ENCODE measurements at regions not wholly inside any gene's neighbourhood (a gene's known extent, or its start where the extent isn't known, plus 50 kb on each side); places are given as distances from the start of the nearest gene placed in this dataset.

DNA sequence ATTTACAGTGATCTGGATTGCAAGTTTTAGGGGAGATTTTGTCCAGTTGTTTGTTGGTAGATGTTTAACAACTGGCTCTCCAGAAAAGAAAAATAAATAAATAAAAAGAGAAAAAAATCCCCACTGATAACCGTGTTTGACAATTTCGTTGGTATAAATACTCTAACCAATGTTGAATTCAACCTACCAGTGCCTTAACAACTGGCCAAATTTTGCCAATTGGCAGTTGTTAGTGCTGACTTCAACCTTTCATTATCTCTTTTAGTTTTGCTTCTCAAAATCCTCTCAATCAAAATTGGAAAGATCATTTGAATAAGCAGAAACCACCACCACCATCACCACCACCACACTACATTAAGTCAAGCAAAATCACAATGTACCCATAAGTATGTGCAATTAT, 490.3 kb downstream of the PIK3C3 start:
- H3K4me1 ChIP-seq: no peaks in the 10 kb centered on the region
- H3K9me3 ChIP-seq: no peaks in the 10 kb centered on the region
- 91 to 93% methylated on average over 2 of the region's 2 CpGs for WGBS, 2 donors
- TF ChIP-seq POLR2A (IDR thresholded peaks at IDR 0.05): no peak
- TF ChIP-seq, protein P1, sequence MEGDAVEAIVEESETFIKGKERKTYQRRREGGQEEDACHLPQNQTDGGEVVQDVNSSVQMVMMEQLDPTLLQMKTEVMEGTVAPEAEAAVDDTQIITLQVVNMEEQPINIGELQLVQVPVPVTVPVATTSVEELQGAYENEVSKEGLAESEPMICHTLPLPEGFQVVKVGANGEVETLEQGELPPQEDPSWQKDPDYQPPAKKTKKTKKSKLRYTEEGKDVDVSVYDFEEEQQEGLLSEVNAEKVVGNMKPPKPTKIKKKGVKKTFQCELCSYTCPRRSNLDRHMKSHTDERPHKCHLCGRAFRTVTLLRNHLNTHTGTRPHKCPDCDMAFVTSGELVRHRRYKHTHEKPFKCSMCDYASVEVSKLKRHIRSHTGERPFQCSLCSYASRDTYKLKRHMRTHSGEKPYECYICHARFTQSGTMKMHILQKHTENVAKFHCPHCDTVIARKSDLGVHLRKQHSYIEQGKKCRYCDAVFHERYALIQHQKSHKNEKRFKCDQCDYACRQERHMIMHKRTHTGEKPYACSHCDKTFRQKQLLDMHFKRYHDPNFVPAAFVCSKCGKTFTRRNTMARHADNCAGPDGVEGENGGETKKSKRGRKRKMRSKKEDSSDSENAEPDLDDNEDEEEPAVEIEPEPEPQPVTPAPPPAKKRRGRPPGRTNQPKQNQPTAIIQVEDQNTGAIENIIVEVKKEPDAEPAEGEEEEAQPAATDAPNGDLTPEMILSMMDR (IDR thresholded peaks at IDR 0.05): no peak
- no peak overlapping the region for H3K27ac ChIP-seq
- H3K4me3 ChIP-seq: no peak overlapping the region
- intact Hi-C loops (cut with DNase I; ENCODE audit: low total_unique reads): no loop called here
- no peak for DNase-seq
- no peaks in the 10 kb centered on the region for H3K36me3 ChIP-seq (ENCODE audit: low read depth, missing control alignments)
- no peaks in the 10 kb centered on the region for H3K27me3 ChIP-seq

DNA sequence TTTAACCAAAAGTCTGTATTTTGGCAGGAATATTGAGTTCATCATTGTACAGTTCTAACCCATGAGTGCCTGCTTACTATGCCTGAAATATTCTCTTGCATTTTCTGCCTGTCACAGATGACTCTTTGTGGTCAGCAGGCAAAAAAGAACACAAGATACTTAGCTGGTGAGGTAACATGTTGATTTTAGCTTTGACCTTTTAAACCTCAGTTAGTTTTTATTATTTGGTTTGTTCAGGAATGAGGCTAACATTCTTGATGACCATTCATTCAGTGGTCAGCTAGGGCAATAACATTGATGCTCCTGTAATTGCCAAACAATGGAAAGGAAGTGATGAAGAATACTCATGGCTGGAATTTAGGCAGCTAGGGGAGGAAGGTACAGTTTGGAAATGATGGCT, 491.2 kb downstream of the PIK3C3 start:
- intact Hi-C loops (cut with DNase I; ENCODE audit: low total_unique reads): no loop called here
- no peaks in the 10 kb centered on the region for H3K27me3 ChIP-seq
- no peaks in the 10 kb centered on the region for H3K4me1 ChIP-seq
- H3K9me3 ChIP-seq: no peaks in the 10 kb centered on the region
- H3K36me3 ChIP-seq (ENCODE audit: low read depth, missing control alignments): no peaks in the 10 kb centered on the region
- no peak overlapping the region for H3K4me3 ChIP-seq
- TF ChIP-seq POLR2A (IDR thresholded peaks at IDR 0.05): no peak
- TF ChIP-seq, protein P1 (IDR thresholded peaks at IDR 0.05): no peak
- no peak overlapping the region for H3K27ac ChIP-seq
- DNase-seq: no peak

DNA sequence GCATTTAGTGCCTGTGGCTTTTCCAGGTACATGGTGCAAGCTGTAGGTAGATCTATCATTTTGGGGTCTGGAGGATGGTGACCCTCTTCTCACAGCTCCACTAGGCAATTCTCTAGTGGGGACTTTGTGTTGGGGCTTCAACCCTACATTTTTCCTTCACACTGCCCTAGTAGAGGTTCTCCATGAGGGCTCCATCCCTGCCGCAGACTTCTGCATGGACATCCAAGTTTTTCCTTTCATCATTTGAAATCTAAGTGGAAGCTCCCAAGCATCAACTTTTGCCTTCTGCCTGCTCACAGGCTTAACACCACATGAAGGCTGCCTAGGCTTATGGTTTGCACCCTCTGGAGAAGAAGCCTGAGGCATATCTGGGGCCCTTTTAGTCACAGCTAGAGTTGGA, 492.7 kb downstream of the PIK3C3 start:
- H3K36me3 ChIP-seq (ENCODE audit: low read depth, missing control alignments): no peaks in the 10 kb centered on the region
- no peaks in the 10 kb centered on the region for H3K4me1 ChIP-seq
- no peak overlapping the region for H3K27ac ChIP-seq
- no peaks in the 10 kb centered on the region for H3K27me3 ChIP-seq
- 88 to 89% methylated on average over 1 of the region's 1 CpG for WGBS, 2 donors
- H3K4me3 ChIP-seq: no peak overlapping the region
- intact Hi-C loops (cut with DNase I; ENCODE audit: low total_unique reads): no loop called here
- no peak for TF ChIP-seq POLR2A (IDR thresholded peaks at IDR 0.05)
- TF ChIP-seq, protein P1 (IDR thresholded peaks at IDR 0.05): no peak
- H3K9me3 ChIP-seq: no peaks in the 10 kb centered on the region
- DNase-seq: no peak

DNA sequence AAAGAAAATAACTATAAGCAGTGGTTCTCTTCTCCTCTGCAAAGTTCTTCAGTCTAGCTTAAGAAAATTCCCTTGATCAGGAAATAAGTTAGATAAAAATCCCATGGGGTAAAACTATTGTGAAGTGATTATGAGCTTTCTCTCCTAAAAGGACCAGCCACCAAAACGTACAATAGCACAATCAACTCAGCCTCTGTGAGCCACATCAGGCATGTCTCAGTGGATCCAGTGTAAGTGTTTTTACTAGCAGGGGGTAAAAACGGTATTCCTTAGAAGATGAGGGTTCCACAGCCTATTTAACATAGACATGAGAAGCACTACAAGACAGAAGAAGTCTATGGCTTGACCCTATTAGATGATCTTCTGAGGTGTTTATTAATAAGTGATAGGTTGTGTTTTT, 503.2 kb downstream of the PIK3C3 start:
- TF ChIP-seq, protein P1 (IDR thresholded peaks at IDR 0.05): no peak
- TF ChIP-seq POLR2A (IDR thresholded peaks at IDR 0.05): no peak
- Histone ChIP-seq H3K36me3 (ENCODE audit: low read depth, missing control alignments) (no peaks in the 10 kb centered on the region), H3K27ac (no peak overlapping the region), H3K4me1 (no peaks in the 10 kb centered on the region), H3K4me3 (no peak overlapping the region), H3K9me3 (no peaks in the 10 kb centered on the region), H3K27me3 (no peaks in the 10 kb centered on the region)
- 51 to 68% methylated on average over 2 of the region's 2 CpGs for WGBS, 2 donors
- DNase-seq: no peak
- intact Hi-C loops (cut with DNase I; ENCODE audit: low total_unique reads): no loop called here

DNA sequence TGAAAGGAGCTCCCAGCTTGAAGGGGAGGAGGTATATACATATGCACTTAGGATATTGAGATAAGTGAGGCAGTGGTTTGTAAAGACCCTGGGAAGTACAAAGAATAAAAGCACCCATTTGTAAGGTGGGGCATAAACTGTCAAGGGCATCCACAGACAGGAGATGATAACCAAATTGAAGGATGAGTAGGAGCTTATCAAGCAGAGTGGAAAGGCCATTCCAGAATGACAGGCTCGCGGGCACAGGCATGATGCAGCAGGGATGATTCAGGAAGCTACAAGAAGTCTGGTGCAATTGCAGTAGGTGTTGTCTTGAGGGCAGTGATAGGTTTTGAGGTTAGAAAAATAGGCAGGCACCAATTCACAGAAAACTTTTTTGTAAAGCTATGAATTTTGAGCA, 504.8 kb downstream of the PIK3C3 start:
- Histone ChIP-seq H3K27ac (no peak overlapping the region), H3K27me3 (no peaks in the 10 kb centered on the region), H3K9me3 (no peaks in the 10 kb centered on the region), H3K4me3 (no peak overlapping the region), H3K36me3 (ENCODE audit: low read depth, missing control alignments) (no peaks in the 10 kb centered on the region), H3K4me1 (no peaks in the 10 kb centered on the region)
- WGBS, 2 donors: 62 to 68% methylated on average over 2 of the region's 2 CpGs
- intact Hi-C loops (cut with DNase I; ENCODE audit: low total_unique reads): no loop called here
- no peak for DNase-seq
- TF ChIP-seq POLR2A (IDR thresholded peaks at IDR 0.05): no peak
- TF ChIP-seq, protein P1 (IDR thresholded peaks at IDR 0.05): no peak

Data from testis (tissue), 2 donors.